Mesenchymal stem cell (in vitro differentiated cells and primary cell): ENCODE measurements at regions not wholly inside any gene's neighbourhood (a gene's known extent, or its start where the extent isn't known, plus 50 kb on each side); places are given as distances from the start of the nearest gene placed in this dataset.

Experiments
- DNase-seq: peaks from one replicate; pipeline ENCODE4 v3.0.0-alpha.2; 2013
- H2AFZ ChIP-seq: one replicate; pipeline ENCODE4 v1.6.1; 2013; ENCODE audit warnings: low read depth, mild to moderate bottlenecking, control low read depth, inconsistent platforms, low read length, moderate library complexity
- H2AK5ac ChIP-seq: 2 replicates; pipeline ENCODE4 v1.6.1; 2013; ENCODE audit warnings: low read length, moderate library complexity, mild to moderate bottlenecking, inconsistent platforms; ENCODE audit not compliant: severe bottlenecking
- H2BK120ac ChIP-seq: one replicate; pipeline ENCODE4 v1.6.1; 2013; ENCODE audit warnings: low read depth, mild to moderate bottlenecking, inconsistent platforms, low read length, moderate library complexity
- H2BK12ac ChIP-seq, 2 experiments: one replicate each; pipeline ENCODE4 v1.6.1; 2013; ENCODE audit warnings: inconsistent platforms in 2 of 2, low read length in 2 of 2, mild to moderate bottlenecking in 2 of 2, moderate library complexity in 2 of 2, control low read depth in 1 of 2
- H2BK15ac ChIP-seq: one replicate; pipeline ENCODE4 v1.6.1; 2013; ENCODE audit warnings: mild to moderate bottlenecking, low read depth, inconsistent platforms; ENCODE audit not compliant: poor library complexity, severe bottlenecking
- H2BK5ac ChIP-seq: 2 replicates; pipeline ENCODE4 v1.6.1; 2013; ENCODE audit warnings: low read depth, mild to moderate bottlenecking, low read length, control low read depth, inconsistent platforms; ENCODE audit not compliant: poor library complexity, severe bottlenecking
- H3K14ac ChIP-seq, 2 experiments: one replicate each; pipeline ENCODE4 v1.6.1; 2013; ENCODE audit warnings: inconsistent platforms in 2 of 2, low read length in 2 of 2, control low read depth in 1 of 2, mild to moderate bottlenecking in 1 of 2, moderate library complexity in 1 of 2
- H3K18ac ChIP-seq, 2 experiments: one replicate each; pipeline ENCODE4 v1.6.1; 2013; ENCODE audit warnings: inconsistent platforms in 2 of 2, low read length in 2 of 2, control low read depth in 1 of 2, low read depth in 1 of 2, mild to moderate bottlenecking in 1 of 2
- H3K23ac ChIP-seq, 2 experiments: one replicate each; pipeline ENCODE4 v1.6.1; 2013; ENCODE audit warnings: inconsistent platforms in 2 of 2, low read length in 2 of 2, mild to moderate bottlenecking in 2 of 2, moderate library complexity in 2 of 2, control low read depth in 1 of 2
- H3K27ac ChIP-seq: 2 replicates; pipeline ENCODE4 v1.5.1; 2013; ENCODE audit warnings: mild to moderate bottlenecking, moderate library complexity, low read length, control low read depth, inconsistent platforms; ENCODE audit not compliant: poor library complexity, severe bottlenecking
- H3K27me3 ChIP-seq, 2 experiments: 2 replicates each; pipeline versions ENCODE4 v1.6.1 to v1.7.0; 2013; ENCODE audit warnings: low read length in 2 of 2, mild to moderate bottlenecking in 2 of 2, moderate library complexity in 2 of 2, control low read depth in 1 of 2, inconsistent platforms in 1 of 2; ENCODE audit not compliant: control insufficient read depth in 1 of 2, insufficient read depth in 1 of 2
- H3K36me3 ChIP-seq, 2 experiments: 2 replicates each; pipeline versions ENCODE4 v1.6.1 to v1.7.0; 2013; ENCODE audit warnings: low read length in 2 of 2, control low read depth in 1 of 2, inconsistent platforms in 1 of 2, low read depth in 1 of 2, mild to moderate bottlenecking in 1 of 2; ENCODE audit not compliant: insufficient read depth in 2 of 2, control insufficient read depth in 1 of 2
- H3K4ac ChIP-seq, 2 experiments: one replicate each; pipeline ENCODE4 v1.6.1; 2013; ENCODE audit warnings: inconsistent platforms in 2 of 2, low read length in 2 of 2, mild to moderate bottlenecking in 2 of 2, moderate library complexity in 2 of 2, control low read depth in 1 of 2, low read depth in 1 of 2
- H3K4me1 ChIP-seq: 2 replicates; pipeline ENCODE4 v1.6.1; 2013; ENCODE audit warnings: low read depth, low read length, control low read depth; ENCODE audit not compliant: control insufficient read depth, insufficient read depth
- H3K4me2 ChIP-seq: 2 replicates; pipeline ENCODE4 v1.6.1; 2013; ENCODE audit warnings: low read length, mild to moderate bottlenecking, inconsistent platforms; ENCODE audit not compliant: poor library complexity, severe bottlenecking
- H3K4me3 ChIP-seq, 2 experiments: 2 replicates each; pipeline versions ENCODE4 v1.5.1 to v1.7.0; 2013; ENCODE audit warnings: low read length in 2 of 2, mild to moderate bottlenecking in 2 of 2, control low read depth in 1 of 2, low read depth in 1 of 2; ENCODE audit not compliant: insufficient read depth in 1 of 2
- H3K79me1 ChIP-seq: replicated peaks from 2 replicates; pipeline ENCODE4 v1.6.1; 2013; ENCODE audit warnings: mild to moderate bottlenecking, control low read depth, low read length, inconsistent platforms; ENCODE audit not compliant: poor library complexity, severe bottlenecking
- H3K9ac ChIP-seq: 2 replicates; pipeline ENCODE4 v1.7.0; 2013; ENCODE audit warnings: mild to moderate bottlenecking, low read length, moderate library complexity
- H3K9me3 ChIP-seq: 2 replicates; pipeline ENCODE4 v1.7.0; 2013; ENCODE audit warnings: mild to moderate bottlenecking, low read length; ENCODE audit not compliant: control insufficient read depth
- H4K8ac ChIP-seq: one replicate; pipeline ENCODE4 v1.6.1; 2013; ENCODE audit warnings: inconsistent platforms, mild to moderate bottlenecking, low read length, moderate library complexity
- H4K91ac ChIP-seq: one replicate; pipeline ENCODE4 v1.6.1; 2013; ENCODE audit warnings: mild to moderate bottlenecking, low read length, inconsistent platforms
- WGBS: methylation state at CpG from one replicate; pipeline ENCODE4 v1.1.7; 2013; ENCODE audit warnings: mixed read lengths; 5-methylcytosine and 5-hydroxymethylcytosine counted together

- no peaks in the 10 kb centered on the region for H3K27me3 ChIP-seq
- no peak overlapping the region for H3K9ac ChIP-seq
- no peak overlapping the region for H4K91ac ChIP-seq
- H3K4ac ChIP-seq = no peak overlapping the region
- no peak overlapping the region for H3K27ac ChIP-seq
- H3K36me3 ChIP-seq = no peaks in the 10 kb centered on the region
- H2BK120ac ChIP-seq = no peak overlapping the region
- no peak overlapping the region for H2AFZ ChIP-seq
- DNase-seq = no peak
- no peaks in the 10 kb centered on the region for H3K4me1 ChIP-seq
- peaks cover 3% of the 10 kb centered on the region for H3K9me3 ChIP-seq
- H3K23ac ChIP-seq = no peak overlapping the region
- WGBS = 92% methylated on average over 9 of the region's 15 CpGs
- no peak overlapping the region for H3K4me2 ChIP-seq
- no peak overlapping the region for H2AK5ac ChIP-seq
- H3K79me1 ChIP-seq = no peaks in the 10 kb centered on the region
- H4K8ac ChIP-seq = no peak overlapping the region
- no peak overlapping the region for H2BK5ac ChIP-seq
- no peak overlapping the region for H2BK15ac ChIP-seq
- no peak overlapping the region for H3K4me3 ChIP-seq
- no peak overlapping the region for H3K18ac ChIP-seq
- H2BK12ac ChIP-seq = no peak overlapping the region
- no peak overlapping the region for H3K14ac ChIP-seq
Observed at GRCh38 chr15:96756656-96757055, 426.2 kb downstream of the NR2F2 start.

GRCh38 chr15:96762566-96762965, 432.1 kb downstream of the NR2F2 start:
- Histone ChIP-seq H2AFZ (no peak overlapping the region), H3K4me1 (no peaks in the 10 kb centered on the region), H3K4ac (no peak overlapping the region), H2BK5ac (no peak overlapping the region), H2BK12ac (no peak overlapping the region), H3K14ac (no peak overlapping the region), H3K36me3 (no peaks in the 10 kb centered on the region), H3K4me2 (no peak overlapping the region), H2BK15ac (no peak overlapping the region), H3K4me3 (no peak overlapping the region), H3K18ac (no peak overlapping the region), H3K23ac (no peak overlapping the region), H3K27ac (no peak overlapping the region), H3K27me3 (no peaks in the 10 kb centered on the region), H3K9ac (no peak overlapping the region), H4K91ac (no peak overlapping the region), H3K9me3 (peaks cover 3% of the 10 kb centered on the region), H2BK120ac (no peak overlapping the region), H2AK5ac (no peak overlapping the region), H3K79me1 (no peaks in the 10 kb centered on the region), H4K8ac (no peak overlapping the region)
- DNase-seq = no peak

GRCh38 chr15:96764501-96764900, 434.0 kb downstream of the NR2F2 start:
- no peak for DNase-seq
- Histone ChIP-seq H3K9me3 (no peaks in the 10 kb centered on the region), H2BK5ac (no peak overlapping the region), H3K4me2 (no peak overlapping the region), H3K79me1 (no peaks in the 10 kb centered on the region), H3K9ac (no peak overlapping the region), H2AFZ (no peak overlapping the region), H2BK12ac (no peak overlapping the region), H3K23ac (no peak overlapping the region), H3K14ac (no peak overlapping the region), H2BK120ac (no peak overlapping the region), H3K36me3 (no peaks in the 10 kb centered on the region), H3K4me1 (no peaks in the 10 kb centered on the region), H2AK5ac (no peak overlapping the region), H3K27ac (no peak overlapping the region), H2BK15ac (no peak overlapping the region), H3K4ac (no peak overlapping the region), H4K91ac (no peak overlapping the region), H3K27me3 (no peaks in the 10 kb centered on the region), H4K8ac (no peak overlapping the region), H3K4me3 (no peak overlapping the region), H3K18ac (no peak overlapping the region)
- WGBS = 88% methylated on average over 24 of the region's 24 CpGs

GRCh38 chr15:96764946-96765345, 434.4 kb downstream of the NR2F2 start:
- H3K9ac ChIP-seq = no peak overlapping the region
- no peak overlapping the region for H3K4ac ChIP-seq
- DNase-seq = no peak
- H4K8ac ChIP-seq = no peak overlapping the region
- no peak overlapping the region for H2AFZ ChIP-seq
- H2BK15ac ChIP-seq = no peak overlapping the region
- no peaks in the 10 kb centered on the region for H3K79me1 ChIP-seq
- no peak overlapping the region for H3K23ac ChIP-seq
- no peak overlapping the region for H3K4me2 ChIP-seq
- no peak overlapping the region for H3K4me3 ChIP-seq
- H3K18ac ChIP-seq = no peak overlapping the region
- H3K36me3 ChIP-seq = no peaks in the 10 kb centered on the region
- H2AK5ac ChIP-seq = no peak overlapping the region
- no peak overlapping the region for H3K14ac ChIP-seq
- no peak overlapping the region for H2BK12ac ChIP-seq
- no peaks in the 10 kb centered on the region for H3K4me1 ChIP-seq
- no peaks in the 10 kb centered on the region for H3K27me3 ChIP-seq
- WGBS = 88% methylated on average over 7 of the region's 8 CpGs
- no peak overlapping the region for H2BK120ac ChIP-seq
- H3K9me3 ChIP-seq = no peaks in the 10 kb centered on the region
- H4K91ac ChIP-seq = no peak overlapping the region
- no peak overlapping the region for H3K27ac ChIP-seq
- H2BK5ac ChIP-seq = no peak overlapping the region
